WTC11 (cell line): ENCODE measurements at regions not wholly inside any gene's neighbourhood (a gene's known extent, or its start where the extent isn't known, plus 50 kb on each side); places are given as distances from the start of the nearest gene placed in this dataset.

Experiments
- ATAC-seq: fragments of 200-7000 bp; cut with Tn5 transposase; 2 replicates; pipeline ENCODE4 v1.10.0; 2021; ENCODE audit warnings: mild to moderate bottlenecking, moderate library complexity
- CTCF ChIA-PET: fragments of 300-600 bp; sonication (Branson Sonifier 250); formaldehyde crosslinking; loops from one replicate; lab custom pipeline; 2021; ENCODE audit warnings: antibody characterized with exemption; lab: Charles Lee
- POLR2A ChIA-PET: fragments of 350-600 bp; sonication (Branson Sonifier 250); formaldehyde crosslinking; loops from one replicate; lab custom pipeline; 2021; ENCODE audit warnings: antibody characterized with exemption; lab: Charles Lee
- DNase-seq: peaks from one replicate; pipeline ENCODE4 v3.0.0; 2021; ENCODE audit warnings: low spot score
- H3K27ac Mint-ChIP-seq: 2 replicates; pipeline ENCODE4 v1.8.0; 2021; ENCODE audit warnings: mixed read lengths
- H3K27me3 Mint-ChIP-seq: 2 replicates; pipeline ENCODE4 v1.8.0; 2021; ENCODE audit warnings: low read depth, mild to moderate bottlenecking, moderate library complexity, mixed read lengths
- H3K36me3 Mint-ChIP-seq: 2 replicates; pipeline ENCODE4 v1.8.0; 2021; ENCODE audit warnings: mixed read lengths
- H3K4me1 Mint-ChIP-seq: 2 replicates; pipeline ENCODE4 v1.8.0; 2022; ENCODE audit warnings: mixed read lengths
- H3K4me3 Mint-ChIP-seq: 2 replicates; pipeline ENCODE4 v1.8.0; 2021; ENCODE audit warnings: mild to moderate bottlenecking, moderate library complexity, mixed read lengths
- H3K9me3 Mint-ChIP-seq: 2 replicates; pipeline ENCODE4 v1.8.0; 2021; ENCODE audit warnings: mixed read lengths
- ATF1 ChIP-seq: sonication (generic); formaldehyde crosslinking; IDR thresholded peaks from 2 replicates; pipeline ENCODE4 v1.8.1; 2023; ENCODE audit warnings: mild to moderate bottlenecking, moderate library complexity, missing genetic modification reagents
- ATF3 ChIP-seq: sonication (generic); formaldehyde crosslinking; conservative IDR thresholded peaks from 2 replicates; pipeline ENCODE4 v1.8.1; 2022; ENCODE audit warnings: mild to moderate bottlenecking, missing genetic modification reagents
- CDX4 ChIP-seq: fragments of 250-450 bp; sonication (Bioruptor Pico); IDR thresholded peaks from 2 replicates; pipeline ENCODE4 v1.9.0; 2021; ENCODE audit warnings: moderate library complexity, mild to moderate bottlenecking, inconsistent platforms, borderline replicate concordance
- CREB1 ChIP-seq: sonication (generic); formaldehyde crosslinking; IDR thresholded peaks from 2 replicates; pipeline ENCODE4 v1.8.0; 2023; ENCODE audit warnings: mild to moderate bottlenecking, missing genetic modification reagents
- CREM ChIP-seq: sonication (generic); formaldehyde crosslinking; IDR thresholded peaks from 2 replicates; pipeline ENCODE4 v1.8.1; 2022; ENCODE audit warnings: mild to moderate bottlenecking, missing genetic modification reagents, moderate library complexity
- CTCF ChIP-seq: fragments of 200-600 bp; IDR thresholded peaks from 2 replicates; pipeline ENCODE4 v1.8.0; 2022; ENCODE audit warnings: antibody characterized with exemption
- FOXK1 ChIP-seq: sonication (generic); formaldehyde crosslinking; IDR thresholded peaks from 2 replicates; pipeline ENCODE4 v1.8.0; 2022; ENCODE audit warnings: mild to moderate bottlenecking, moderate library complexity, missing genetic modification reagents
- GABPB1 ChIP-seq: sonication (generic); formaldehyde crosslinking; IDR thresholded peaks from 2 replicates; pipeline ENCODE4 v1.8.1; 2023; ENCODE audit warnings: mild to moderate bottlenecking, missing genetic modification reagents
- GRHL2 ChIP-seq: fragments of 250-450 bp; sonication (Bioruptor Pico); IDR thresholded peaks from 2 replicates; pipeline ENCODE4 v1.8.0; 2022; ENCODE audit warnings: mild to moderate bottlenecking, moderate library complexity; ENCODE audit not compliant: insufficient replicate concordance, severe bottlenecking
- GTF2I ChIP-seq: fragments of 250-450 bp; sonication (Bioruptor Pico); conservative IDR thresholded peaks from 2 replicates; pipeline ENCODE4 v1.4.0; 2021; ENCODE audit warnings: mild to moderate bottlenecking
- MLX ChIP-seq: sonication (generic); formaldehyde crosslinking; IDR thresholded peaks from 2 replicates; pipeline ENCODE4 v1.8.1; 2023; ENCODE audit warnings: mild to moderate bottlenecking, missing genetic modification reagents, moderate library complexity
- NR1H2 ChIP-seq: sonication (generic); formaldehyde crosslinking; IDR thresholded peaks from 2 replicates; pipeline ENCODE4 v1.9.0; 2021; ENCODE audit warnings: mild to moderate bottlenecking, moderate library complexity, missing genetic modification reagents
- OVOL2 ChIP-seq: fragments of 250-450 bp; sonication (Bioruptor Pico); IDR thresholded peaks from 2 replicates; pipeline ENCODE4 v1.9.0; 2021; ENCODE audit warnings: mild to moderate bottlenecking, borderline replicate concordance
- SP1 ChIP-seq: sonication (generic); formaldehyde crosslinking; conservative IDR thresholded peaks from 2 replicates; pipeline ENCODE4 v1.8.1; 2022; ENCODE audit warnings: missing genetic modification reagents
- TEAD4 ChIP-seq: sonication (generic); formaldehyde crosslinking; IDR thresholded peaks from 2 replicates; pipeline ENCODE4 v1.8.0; 2022; ENCODE audit warnings: mild to moderate bottlenecking, missing genetic modification reagents
- USF2 ChIP-seq: sonication (generic); formaldehyde crosslinking; IDR thresholded peaks from 2 replicates; pipeline ENCODE4 v1.8.1; 2023; ENCODE audit warnings: mild to moderate bottlenecking, missing genetic modification reagents, moderate library complexity
- ZBTB21 ChIP-seq: sonication (generic); formaldehyde crosslinking; IDR thresholded peaks from 2 replicates; pipeline ENCODE4 v1.8.1; 2023; ENCODE audit warnings: mild to moderate bottlenecking, missing genetic modification reagents, borderline replicate concordance
- ZBTB43 ChIP-seq: sonication (generic); formaldehyde crosslinking; IDR thresholded peaks from 2 replicates; pipeline ENCODE4 v1.8.1; 2023; ENCODE audit warnings: mild to moderate bottlenecking, missing genetic modification reagents
- ZMAT4 ChIP-seq: fragments of 250-450 bp; sonication (Bioruptor Pico); IDR thresholded peaks from 2 replicates; pipeline ENCODE4 v1.9.0; 2021; ENCODE audit warnings: mild to moderate bottlenecking
- ZNF121 ChIP-seq: sonication (generic); formaldehyde crosslinking; IDR thresholded peaks from 2 replicates; pipeline ENCODE4 v1.8.0; 2023; ENCODE audit warnings: missing genetic modification reagents
- ZNF138 ChIP-seq: sonication (generic); formaldehyde crosslinking; conservative IDR thresholded peaks from 2 replicates; pipeline ENCODE4 v1.8.1; 2022; ENCODE audit warnings: mild to moderate bottlenecking, moderate library complexity, missing genetic modification reagents
- ZNF219 ChIP-seq: sonication (generic); formaldehyde crosslinking; IDR thresholded peaks from 2 replicates; pipeline ENCODE4 v1.8.0; 2023; ENCODE audit warnings: missing genetic modification reagents, mild to moderate bottlenecking, borderline replicate concordance
- ZNF423 ChIP-seq: fragments of 250-450 bp; sonication (Bioruptor Pico); IDR thresholded peaks from 2 replicates; pipeline ENCODE4 v2.1.2; 2022; ENCODE audit warnings: mild to moderate bottlenecking, moderate library complexity
- ZNF425 ChIP-seq: fragments of 250-450 bp; sonication (Bioruptor Pico); conservative IDR thresholded peaks from 2 replicates; pipeline ENCODE4 v1.9.0; 2021; ENCODE audit warnings: mild to moderate bottlenecking
- ZNF512 ChIP-seq: sonication (generic); formaldehyde crosslinking; IDR thresholded peaks from 2 replicates; pipeline ENCODE4 v1.8.1; 2022; ENCODE audit warnings: missing genetic modification reagents, borderline replicate concordance

GRCh38 chr3:81255463-81255862, 506.0 kb downstream of the GBE1 start:
- no peak for ATAC-seq
- Mint-ChIP-seq H3K27ac (no peak overlapping the region), H3K9me3 (no peaks in the 10 kb centered on the region), H3K4me3 (no peak overlapping the region)
- TF ChIP-seq SP1 (CRISPR knock-in tag) (no peak), ZNF512 (CRISPR knock-in tag) (no peak), CTCF (no peak), GABPB1 (CRISPR knock-in tag) (no peak), ZNF138 (CRISPR knock-in tag) (no peak), FOXK1 (CRISPR knock-in tag) (no peak), CREB1 (CRISPR knock-in tag) (no peak), ZNF121 (CRISPR knock-in tag) (no peak), ZNF219 (CRISPR knock-in tag) (no peak), CDX4 (CRISPR knock-in tag) (no peak), NR1H2 (CRISPR knock-in tag) (no peak)
- TF ChIP-seq, all 79 proteins: peak for 0
- no peak for DNase-seq
- ChIA-PET CTCF (no interaction called here), POLR2A (no interaction called here)
- H3K36me3 Mint-ChIP-seq = no peaks in the 10 kb centered on the region
- no peaks in the 10 kb centered on the region; the same call in 1 of the 2 replicates for H3K4me1 Mint-ChIP-seq
- no peaks in the 10 kb centered on the region for H3K27me3 Mint-ChIP-seq

GRCh38 chr3:81251096-81251495, 510.3 kb downstream of the GBE1 start:
- Mint-ChIP-seq H3K36me3 (no peaks in the 10 kb centered on the region), H3K4me1 (peaks cover 12% of the 10 kb centered on the region), H3K9me3 (no peaks in the 10 kb centered on the region), H3K27me3 (no peaks in the 10 kb centered on the region), H3K27ac (no peak overlapping the region)
- ATAC-seq (no peak), DNase-seq (no peak)
- ChIA-PET POLR2A (no interaction called here), CTCF (no interaction called here)
- no peak for TF ChIP-seq USF2
- no peak for TF ChIP-seq ZMAT4
- no peak for TF ChIP-seq MLX
- TF ChIP-seq ZBTB21 (CRISPR knock-in tag) = no peak
- TF ChIP-seq ATF1 (CRISPR knock-in tag) = no peak
- TF ChIP-seq ZNF423 (CRISPR knock-in tag) = no peak
- no peak for TF ChIP-seq CDX4 (CRISPR knock-in tag)
- no peak for TF ChIP-seq GTF2I
- TF ChIP-seq GRHL2 (CRISPR knock-in tag) = no peak
- no peak for TF ChIP-seq ZBTB43
- TF ChIP-seq CREM (CRISPR knock-in tag) = no peak
- no peak for TF ChIP-seq ATF3 (CRISPR knock-in tag)
- TF ChIP-seq TEAD4 (CRISPR knock-in tag) = no peak
- no peak for TF ChIP-seq OVOL2 (CRISPR knock-in tag)
- TF ChIP-seq ZNF425 (CRISPR knock-in tag) = no peak
- TF ChIP-seq NR1H2 (CRISPR knock-in tag) = no peak
- TF ChIP-seq, all 79 proteins: peak for 0
- no peak overlapping the region for H3K4me3 Mint-ChIP-seq
